ENCODE measurements at regions not wholly inside any gene's neighbourhood (a gene's known extent, or its start where the extent isn't known, plus 50 kb on each side); places are given as distances from the start of the nearest gene placed in this dataset.
"Not testable (repeated sequence)": the region's sequence is repeated elsewhere in the genome, so short reads cannot be mapped to it uniquely, and the experiment has no call there.

- DNase-seq, result peak in 1 of 2 donors; percentile 62
- Histone ChIP-seq H3K36me3 (no peaks in the 10 kb centered on the region), H3K27me3 (no peaks in the 10 kb centered on the region), H3K27ac (no peak overlapping the region), H3K9me3 (no peaks in the 10 kb centered on the region), H3K4me1 (peaks cover 0 to 14% (median 0%) of the 10 kb centered on the region in 4 donors), H3K4me3 (no peak overlapping the region)
- TF ChIP-seq POLR2A (IDR thresholded peaks at IDR 0.05) (no peak), CTCF (IDR thresholded peaks at IDR 0.05) (no peak), POLR2AphosphoS5 (IDR thresholded peaks at IDR 0.05) (no peak), EP300 (IDR thresholded peaks at IDR 0.05) (no peak)
- intact Hi-C loops (cut with DNase I; ENCODE audit: low total_unique reads), result no loop called here
- WGBS, 5 donors, result 66 to 75% (median 72%) methylated on average over 7 of the region's 7 CpGs
Measured at GRCh38 chr3:25911525-25912295, 121.8 kb downstream of the OXSM start.

GRCh38 chr3:25913179-25913578 lies 123.3 kb downstream of the OXSM start:
- no peaks in the 10 kb centered on the region for H3K9me3 ChIP-seq
- H3K27me3 ChIP-seq, result no peaks in the 10 kb centered on the region
- no peak for TF ChIP-seq POLR2AphosphoS5 (IDR thresholded peaks at IDR 0.05)
- no peak for TF ChIP-seq CTCF (IDR thresholded peaks at IDR 0.05)
- no peak for TF ChIP-seq EP300 (IDR thresholded peaks at IDR 0.05)
- no peak for TF ChIP-seq POLR2A (IDR thresholded peaks at IDR 0.05)
- no peak overlapping the region for H3K27ac ChIP-seq
- H3K4me3 ChIP-seq, result no peak overlapping the region
- intact Hi-C loops (cut with DNase I; ENCODE audit: low total_unique reads), result no loop called here
- no peak for DNase-seq
- peaks cover 0 to 5% (median 0%) of the 10 kb centered on the region in 4 donors for H3K4me1 ChIP-seq
- H3K36me3 ChIP-seq, result no peaks in the 10 kb centered on the region

GRCh38 chr3:25915673-25916072 lies 125.8 kb downstream of the OXSM start:
- 80 to 90% (median 88%) methylated on average over 2 of the region's 2 CpGs for WGBS, 5 donors
- Histone ChIP-seq H3K27me3 (no peaks in the 10 kb centered on the region), H3K4me3 (no peak overlapping the region), H3K36me3 (no peaks in the 10 kb centered on the region), H3K9me3 (no peaks in the 10 kb centered on the region), H3K4me1 (peaks cover 0 to 5% (median 0%) of the 10 kb centered on the region in 4 donors), H3K27ac (no peak overlapping the region)
- no peak for TF ChIP-seq POLR2A (IDR thresholded peaks at IDR 0.05)
- no peak for TF ChIP-seq POLR2AphosphoS5 (IDR thresholded peaks at IDR 0.05)
- TF ChIP-seq EP300 (IDR thresholded peaks at IDR 0.05), result no peak
- no peak for TF ChIP-seq CTCF (IDR thresholded peaks at IDR 0.05)
- DNase-seq, result no peak
- intact Hi-C loops (cut with DNase I; ENCODE audit: low total_unique reads), result no loop called here

GRCh38 chr3:25916321-25916720 lies 126.4 kb downstream of the OXSM start:
- Histone ChIP-seq H3K9me3 (no peaks in the 10 kb centered on the region), H3K27me3 (no peaks in the 10 kb centered on the region), H3K27ac (peak overlapping the region in 1 of 5 donors; percentile 5), H3K4me3 (no peak overlapping the region), H3K4me1 (peaks cover 0 to 5% (median 0%) of the 10 kb centered on the region in 4 donors), H3K36me3 (no peaks in the 10 kb centered on the region)
- intact Hi-C loops (cut with DNase I; ENCODE audit: low total_unique reads), result no loop called here
- TF ChIP-seq EP300 (IDR thresholded peaks at IDR 0.05) (no peak), POLR2A (IDR thresholded peaks at IDR 0.05) (no peak), POLR2AphosphoS5 (IDR thresholded peaks at IDR 0.05) (no peak), CTCF (IDR thresholded peaks at IDR 0.05) (no peak)
- DNase-seq, result peak in 1 of 2 donors; percentile 54
- whole genome bisulfite sequencing, 5 donors, result 0 to 32% (median 0%) methylated on average over 1 of the region's 1 CpG

GRCh38 chr3:25931967-25932366 lies 142.1 kb downstream of the OXSM start:
- WGBS, 5 donors, result 84 to 97% (median 89%) methylated on average over 3 to 6 of the region's 6 CpGs
- H3K4me1 ChIP-seq; DNase-seq; H3K4me3 ChIP-seq; intact Hi-C loops (cut with DNase I; ENCODE audit: low total_unique reads); H3K27me3 ChIP-seq; H3K36me3 ChIP-seq; H3K27ac ChIP-seq: not testable (repeated sequence)
- H3K9me3 ChIP-seq, result peaks cover 0 to 27% (median 17%) of the 10 kb centered on the region in 4 donors

Measured in stomach (tissue), 8 donors.